Bone marrow (tissue), 2 donors: ENCODE measurements at regions not wholly inside any gene's neighbourhood (a gene's known extent, or its start where the extent isn't known, plus 50 kb on each side); places are given as distances from the start of the nearest gene placed in this dataset.
A peak's percentile ranks its signal among the peaks of the same experiment; 100 is the strongest.

Source experiments
- DNase-seq, 2 donors: peaks; one replicate each; lab custom pipeline; 2025; lab: John Stamatoyannopoulos, UW

DNA sequence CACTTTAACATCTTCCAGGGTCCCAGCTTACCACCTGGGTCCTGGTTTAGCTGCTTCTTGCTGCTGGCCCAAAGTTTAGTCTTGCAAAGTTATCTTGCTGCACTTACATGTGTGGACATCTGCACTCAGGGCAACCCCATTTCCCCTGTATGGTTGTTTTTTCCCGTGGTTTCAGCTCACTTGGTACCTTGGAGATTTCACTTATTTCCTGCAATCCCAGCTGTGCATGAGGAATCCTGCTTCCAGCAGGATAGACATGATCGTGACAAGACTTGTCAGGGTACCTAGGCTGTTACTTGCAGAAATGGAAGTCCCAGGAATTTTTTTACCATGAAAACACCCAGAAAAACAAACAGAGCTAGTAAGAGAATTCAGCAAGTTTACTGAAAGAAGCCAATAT, 95.9 kb upstream of the LEP start:
- no peak for DNase-seq

DNA sequence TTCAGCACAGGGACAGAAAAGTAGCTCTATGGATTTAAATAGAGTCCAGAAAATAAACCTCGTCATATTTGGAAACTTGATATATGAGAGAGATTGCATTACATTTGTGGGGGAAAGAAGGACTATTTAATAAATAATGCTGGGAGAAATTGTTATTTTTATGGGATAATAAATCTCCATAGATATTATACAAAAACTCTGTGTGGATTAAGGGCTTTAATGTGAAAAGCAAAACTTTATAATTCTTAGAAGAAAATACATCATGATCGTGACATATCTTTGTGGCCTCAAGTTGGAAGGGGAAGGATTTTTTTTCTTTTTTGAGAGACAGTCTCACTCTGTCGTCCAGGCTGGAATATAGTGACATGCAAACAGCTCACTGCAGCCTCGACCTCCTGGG, 95.0 kb upstream of the LEP start:
- DNase-seq, result no peak

DNA sequence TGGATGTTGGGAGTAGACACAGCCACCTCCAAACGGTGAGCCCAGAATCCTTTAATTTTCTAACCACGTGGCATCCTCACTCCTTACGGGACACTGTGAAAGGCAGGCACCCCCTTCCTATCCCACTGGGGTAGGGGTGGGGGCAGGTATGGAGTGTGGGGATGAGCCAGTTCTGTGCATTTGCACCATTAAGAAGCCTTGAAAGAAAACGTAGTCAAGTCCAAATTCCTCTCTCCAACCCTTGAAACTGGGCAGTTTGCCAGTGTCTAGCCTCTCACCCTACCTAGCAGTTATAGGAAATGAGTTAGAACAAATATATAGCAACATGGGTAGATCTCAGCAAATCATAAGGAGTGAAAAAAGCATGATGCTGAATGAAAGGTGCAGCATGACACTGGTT, 92.4 kb upstream of the LEP start:
- DNase-seq, result no peak

GRCh38 chr7:128150223-128150865, 90.7 kb upstream of the LEP start:
- no peak for DNase-seq

GRCh38 chr7:128151635-128152034, 89.4 kb upstream of the LEP start:
- DNase-seq, result no peak

DNA sequence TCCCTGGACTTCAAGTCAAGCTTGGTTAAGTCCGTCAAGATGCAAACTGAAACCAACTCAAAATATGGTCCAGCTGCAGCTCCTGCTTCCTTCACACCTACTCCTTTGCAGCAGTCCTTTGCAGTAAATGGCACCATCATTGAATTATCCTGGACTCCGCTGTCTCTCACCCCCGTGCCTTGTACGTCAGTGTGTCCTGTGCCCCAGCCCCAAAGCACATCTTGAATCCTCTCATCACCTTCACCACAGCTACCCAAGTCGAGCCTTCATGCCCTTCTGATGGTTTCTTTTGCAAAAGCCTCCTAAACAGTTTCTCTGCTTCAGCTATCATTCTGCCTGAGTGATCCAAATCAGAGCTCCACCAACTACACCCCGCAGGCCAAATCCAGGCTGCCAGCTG, 88.4 kb upstream of the LEP start:
- DNase-seq, result no peak

DNA sequence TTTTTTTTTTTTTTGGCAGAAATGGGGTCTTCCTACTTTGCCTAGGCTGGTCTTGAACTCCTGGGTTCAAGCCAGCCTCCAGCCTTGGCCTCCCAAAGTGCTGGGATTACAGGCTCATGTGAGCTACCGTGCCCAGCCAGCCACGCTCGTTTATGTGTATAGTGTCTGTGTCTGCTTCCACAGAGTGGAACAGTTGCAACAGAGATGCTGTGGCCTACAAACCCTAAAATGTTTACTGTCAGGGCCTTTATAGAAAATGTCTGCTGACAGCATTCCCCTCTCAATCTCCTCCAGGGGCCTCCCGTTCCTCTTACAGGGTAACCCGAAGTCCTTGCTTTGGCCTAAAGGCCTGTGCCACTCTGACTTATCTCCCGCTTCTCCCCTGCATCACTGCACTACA, 87.6 kb upstream of the LEP start:
- DNase-seq, result no peak

DNA sequence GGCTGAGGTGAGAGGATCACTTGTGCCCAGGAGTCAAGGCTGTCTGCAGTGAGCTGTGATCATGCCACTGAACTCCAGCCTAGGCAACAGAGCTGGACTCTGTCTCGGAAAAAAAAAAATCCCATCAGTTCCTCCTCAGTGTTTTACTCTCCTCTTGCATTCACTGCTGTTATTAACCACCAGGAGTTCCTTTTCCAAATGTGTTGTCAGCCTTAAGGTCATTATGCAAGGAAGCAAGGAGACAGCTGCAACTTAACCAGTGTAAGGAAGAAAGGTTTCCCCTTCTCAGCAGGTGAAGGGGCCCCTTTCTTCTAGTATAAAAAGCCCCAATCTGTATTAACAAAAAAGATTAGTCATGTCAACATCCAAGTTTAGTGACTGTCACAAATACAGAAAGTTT, 86.6 kb upstream of the LEP start:
- no peak for DNase-seq

DNA sequence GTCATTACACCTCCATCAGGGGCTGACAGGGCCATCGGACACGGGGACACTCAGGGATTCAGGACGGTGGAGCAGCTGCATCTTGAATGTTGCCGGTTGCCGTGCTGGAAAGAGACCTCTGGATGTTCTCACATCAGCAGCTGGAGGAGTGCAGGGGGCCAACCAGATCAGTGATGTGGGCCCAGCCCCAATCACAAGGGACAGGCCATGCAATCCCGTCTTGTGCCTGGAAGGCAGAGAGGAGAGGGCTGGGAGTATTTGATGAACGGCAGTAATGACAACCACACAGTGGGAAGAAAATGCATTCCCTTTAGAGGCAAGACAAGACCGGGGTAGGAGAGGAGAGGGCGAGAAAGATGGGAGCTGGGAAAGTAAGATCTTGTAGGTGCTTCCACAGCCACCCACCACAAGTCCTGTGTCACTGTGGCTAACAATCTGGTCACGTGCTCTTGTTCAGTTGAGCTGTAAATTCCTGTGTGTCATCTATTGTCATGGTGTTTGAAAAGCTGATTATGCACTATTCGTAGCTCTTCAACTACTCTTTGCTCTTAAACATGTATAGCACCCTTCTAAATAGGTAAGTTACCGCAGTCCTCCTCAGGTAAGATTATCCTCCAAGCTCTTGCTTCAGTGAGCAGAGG, 85.9 kb upstream of the LEP start:
- DNase-seq, result no peak

DNA sequence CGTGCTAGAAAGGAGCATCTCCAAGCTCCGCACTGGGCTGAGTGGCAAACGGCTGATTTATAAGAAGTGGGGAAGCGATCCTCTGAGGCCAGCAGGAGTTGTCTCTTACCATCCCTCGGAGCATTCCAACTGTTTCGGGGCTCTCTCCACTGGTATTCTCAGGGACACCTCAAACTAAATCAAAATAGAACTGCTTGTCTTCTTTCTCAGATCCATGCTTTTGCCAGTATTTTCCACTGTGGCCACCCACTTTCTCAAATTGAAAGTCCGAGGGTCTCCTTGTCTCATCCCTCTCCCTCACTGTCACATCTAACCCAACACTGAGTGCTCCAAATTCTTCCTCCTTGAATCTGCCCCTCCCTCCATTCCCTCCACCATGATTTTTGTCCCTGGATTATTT, 83.2 kb upstream of the LEP start:
- DNase-seq, result no peak

- no peak for DNase-seq
These were observed 82.7 kb upstream of the LEP start for GRCh38 chr7:128158370-128158769.

GRCh38 chr7:128160296-128160695, 80.8 kb upstream of the LEP start:
- DNase-seq, result no peak

GRCh38 chr7:128161466-128162125, 79.5 kb upstream of the LEP start:
- DNase-seq, result no peak

GRCh38 chr7:128162666-128163065, 78.4 kb upstream of the LEP start:
- DNase-seq, result no peak

DNA sequence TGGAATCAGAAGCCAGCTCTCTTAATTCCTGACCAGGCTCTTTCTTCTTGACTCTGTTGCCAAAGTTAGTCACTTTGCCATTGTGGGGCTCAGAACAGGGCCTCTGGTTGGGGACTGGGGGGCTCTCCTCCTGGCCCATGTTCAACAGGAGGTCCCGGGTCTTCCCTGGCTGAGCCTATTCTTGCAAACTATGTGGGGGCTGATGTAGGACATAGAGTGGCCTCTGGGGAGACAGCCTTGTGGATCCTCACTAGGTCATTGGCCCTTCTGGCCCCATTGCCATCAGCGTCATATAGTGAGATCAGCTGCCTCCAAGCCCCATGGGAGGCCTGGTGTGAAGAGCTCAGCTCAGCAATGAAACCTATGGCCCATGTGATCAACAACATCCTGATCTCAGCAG, 77.6 kb upstream of the LEP start:
- DNase-seq, result no peak

DNA sequence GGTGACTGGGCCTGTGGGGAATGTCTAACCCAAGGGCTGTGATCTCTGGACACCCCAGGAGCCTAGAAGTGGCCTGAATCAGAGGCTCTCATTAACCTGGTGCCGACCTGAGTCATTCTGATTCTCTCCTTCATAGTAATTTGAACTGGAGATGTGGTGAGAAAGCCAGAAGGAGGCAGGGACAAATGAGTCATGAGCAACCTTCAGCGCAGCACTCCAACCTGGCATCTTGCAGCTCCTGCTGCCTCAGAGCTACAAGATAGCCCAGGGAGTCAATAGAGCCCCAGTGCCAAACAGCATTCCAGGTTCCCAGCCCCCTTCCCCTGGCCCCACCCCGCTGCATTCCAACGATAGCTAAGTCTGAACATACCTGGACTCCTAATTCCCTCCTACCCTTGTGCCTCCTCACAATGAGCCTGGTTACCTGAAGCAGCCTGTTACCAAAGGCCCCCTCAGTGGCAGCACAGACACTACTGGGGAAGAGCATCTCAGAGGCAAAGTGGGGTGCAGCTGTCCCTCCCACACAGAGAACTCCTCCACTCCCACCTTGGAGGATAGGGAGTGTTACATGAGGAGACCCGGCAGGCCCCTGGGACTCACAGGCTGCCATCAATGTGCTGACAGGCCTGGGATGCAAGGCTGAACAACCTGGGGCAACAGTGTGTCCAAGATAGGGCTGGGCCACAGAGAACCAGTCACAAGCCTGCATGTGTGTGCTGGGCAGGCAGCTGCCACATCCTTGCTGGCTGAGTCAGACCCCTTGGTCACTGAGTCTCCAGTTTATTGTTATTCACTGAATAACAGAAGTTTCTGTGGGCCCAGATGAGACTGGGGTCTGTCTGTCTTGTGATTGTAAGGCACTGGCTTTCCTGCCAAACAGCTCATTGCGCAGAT, 76.8 kb upstream of the LEP start:
- DNase-seq, result no peak

- no peak for DNase-seq
These were observed 76.0 kb upstream of the LEP start for GRCh38 chr7:128164955-128165670.

DNA sequence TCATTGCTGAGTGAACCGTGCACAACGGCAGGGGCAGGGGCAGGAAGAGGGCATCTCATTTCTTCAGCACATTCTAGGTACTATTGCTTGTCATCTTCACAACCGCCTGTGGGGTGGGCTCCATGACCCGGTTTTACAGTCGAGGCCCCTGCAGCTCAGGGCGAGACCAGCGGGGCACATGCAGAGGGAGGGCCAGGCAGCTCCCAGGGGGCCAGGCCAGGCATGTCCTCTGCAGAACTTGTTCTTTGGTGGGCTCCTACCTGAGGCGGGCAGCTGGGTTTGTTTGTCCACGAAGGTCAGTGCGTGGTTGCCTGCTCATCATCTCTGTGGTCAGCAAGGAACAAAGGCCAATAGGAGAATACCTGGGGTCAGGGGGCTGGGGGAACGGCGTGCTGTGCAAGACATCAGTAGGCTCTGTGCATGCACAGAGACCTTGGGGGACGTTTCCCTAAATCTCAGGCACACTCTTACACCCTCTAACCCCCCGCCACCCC, 75.1 kb upstream of the LEP start:
- DNase-seq, result no peak

- DNase-seq, result peak in 1 of 2 donors; percentile 21
These were observed 74.5 kb upstream of the LEP start for GRCh38 chr7:128166603-128167041.

DNA sequence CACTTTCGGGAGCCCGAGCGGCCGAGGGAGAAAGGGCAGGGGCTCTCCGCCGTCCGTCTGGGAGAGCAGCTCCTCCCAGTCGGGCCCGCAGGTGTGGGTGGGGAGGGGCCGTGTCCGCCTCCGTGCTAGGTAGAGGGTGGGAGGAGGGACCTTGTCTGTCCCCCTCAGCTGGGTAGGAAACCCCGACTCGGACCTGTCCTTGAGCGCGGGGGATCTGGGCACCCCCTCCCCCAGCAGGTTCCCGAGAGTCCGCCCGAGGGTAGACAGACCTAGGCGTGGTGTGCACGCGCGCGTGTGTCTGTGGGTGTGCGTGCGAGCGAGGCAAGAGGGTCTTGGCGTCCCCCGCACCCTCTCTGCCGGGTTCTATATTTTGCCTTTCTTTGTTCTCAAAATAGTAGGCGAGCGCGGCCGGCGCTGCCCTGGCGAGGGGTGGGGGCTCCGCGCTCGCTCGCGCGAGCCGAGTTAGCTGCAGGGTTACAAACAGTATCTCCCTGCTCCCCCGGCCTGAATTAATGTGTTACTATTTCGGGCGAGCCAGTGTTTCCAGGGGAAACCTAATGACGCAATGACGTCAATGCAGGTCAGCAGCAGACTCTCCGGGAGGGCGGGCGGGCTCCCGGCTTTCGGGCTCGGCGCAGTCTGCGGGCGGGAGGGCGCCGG, 73.9 kb upstream of the LEP start:
- DNase-seq, result no peak
